ENCODE measurements at regions not wholly inside any gene's neighbourhood (a gene's known extent, or its start where the extent isn't known, plus 50 kb on each side); places are given as distances from the start of the nearest gene placed in this dataset.

DNA sequence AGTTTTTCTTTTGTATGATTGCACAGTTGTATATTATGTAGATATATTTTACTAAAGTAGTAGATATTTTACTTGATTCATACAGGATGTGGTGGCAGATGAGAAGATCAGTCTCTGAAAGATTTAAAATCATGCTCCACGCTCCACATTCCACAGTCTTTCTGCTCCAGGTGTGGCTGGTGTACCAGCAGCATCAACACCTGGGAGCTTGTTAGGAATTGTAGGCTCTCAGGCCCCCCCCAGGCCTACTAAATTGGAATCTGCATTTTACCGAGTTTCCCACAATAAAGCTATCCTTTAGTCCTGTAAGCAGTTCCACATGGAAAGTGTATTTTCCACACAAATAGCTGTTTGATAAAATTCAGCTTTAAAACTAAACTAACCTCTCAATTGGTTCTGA lies 537.4 kb downstream of the BCKDHB start:
- TF ChIP-seq, protein P1, sequence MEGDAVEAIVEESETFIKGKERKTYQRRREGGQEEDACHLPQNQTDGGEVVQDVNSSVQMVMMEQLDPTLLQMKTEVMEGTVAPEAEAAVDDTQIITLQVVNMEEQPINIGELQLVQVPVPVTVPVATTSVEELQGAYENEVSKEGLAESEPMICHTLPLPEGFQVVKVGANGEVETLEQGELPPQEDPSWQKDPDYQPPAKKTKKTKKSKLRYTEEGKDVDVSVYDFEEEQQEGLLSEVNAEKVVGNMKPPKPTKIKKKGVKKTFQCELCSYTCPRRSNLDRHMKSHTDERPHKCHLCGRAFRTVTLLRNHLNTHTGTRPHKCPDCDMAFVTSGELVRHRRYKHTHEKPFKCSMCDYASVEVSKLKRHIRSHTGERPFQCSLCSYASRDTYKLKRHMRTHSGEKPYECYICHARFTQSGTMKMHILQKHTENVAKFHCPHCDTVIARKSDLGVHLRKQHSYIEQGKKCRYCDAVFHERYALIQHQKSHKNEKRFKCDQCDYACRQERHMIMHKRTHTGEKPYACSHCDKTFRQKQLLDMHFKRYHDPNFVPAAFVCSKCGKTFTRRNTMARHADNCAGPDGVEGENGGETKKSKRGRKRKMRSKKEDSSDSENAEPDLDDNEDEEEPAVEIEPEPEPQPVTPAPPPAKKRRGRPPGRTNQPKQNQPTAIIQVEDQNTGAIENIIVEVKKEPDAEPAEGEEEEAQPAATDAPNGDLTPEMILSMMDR (IDR thresholded peaks at IDR 0.05; ENCODE audit: poor library complexity, severe bottlenecking): no peak
- TF ChIP-seq TAF1 (IDR thresholded peaks at IDR 0.05; ENCODE audit: low read depth) (no peak), POLR2AphosphoS5 (IDR thresholded peaks at IDR 0.05) (no peak), EZH2 (IDR thresholded peaks at IDR 0.05; ENCODE audit: borderline replicate concordance, insufficient read depth, low read length, poor library complexity, severe bottlenecking) (no peak), RAD21 (conservative IDR thresholded peaks at IDR 0.05) (no peak)
- TF ChIP-seq, protein P2, sequence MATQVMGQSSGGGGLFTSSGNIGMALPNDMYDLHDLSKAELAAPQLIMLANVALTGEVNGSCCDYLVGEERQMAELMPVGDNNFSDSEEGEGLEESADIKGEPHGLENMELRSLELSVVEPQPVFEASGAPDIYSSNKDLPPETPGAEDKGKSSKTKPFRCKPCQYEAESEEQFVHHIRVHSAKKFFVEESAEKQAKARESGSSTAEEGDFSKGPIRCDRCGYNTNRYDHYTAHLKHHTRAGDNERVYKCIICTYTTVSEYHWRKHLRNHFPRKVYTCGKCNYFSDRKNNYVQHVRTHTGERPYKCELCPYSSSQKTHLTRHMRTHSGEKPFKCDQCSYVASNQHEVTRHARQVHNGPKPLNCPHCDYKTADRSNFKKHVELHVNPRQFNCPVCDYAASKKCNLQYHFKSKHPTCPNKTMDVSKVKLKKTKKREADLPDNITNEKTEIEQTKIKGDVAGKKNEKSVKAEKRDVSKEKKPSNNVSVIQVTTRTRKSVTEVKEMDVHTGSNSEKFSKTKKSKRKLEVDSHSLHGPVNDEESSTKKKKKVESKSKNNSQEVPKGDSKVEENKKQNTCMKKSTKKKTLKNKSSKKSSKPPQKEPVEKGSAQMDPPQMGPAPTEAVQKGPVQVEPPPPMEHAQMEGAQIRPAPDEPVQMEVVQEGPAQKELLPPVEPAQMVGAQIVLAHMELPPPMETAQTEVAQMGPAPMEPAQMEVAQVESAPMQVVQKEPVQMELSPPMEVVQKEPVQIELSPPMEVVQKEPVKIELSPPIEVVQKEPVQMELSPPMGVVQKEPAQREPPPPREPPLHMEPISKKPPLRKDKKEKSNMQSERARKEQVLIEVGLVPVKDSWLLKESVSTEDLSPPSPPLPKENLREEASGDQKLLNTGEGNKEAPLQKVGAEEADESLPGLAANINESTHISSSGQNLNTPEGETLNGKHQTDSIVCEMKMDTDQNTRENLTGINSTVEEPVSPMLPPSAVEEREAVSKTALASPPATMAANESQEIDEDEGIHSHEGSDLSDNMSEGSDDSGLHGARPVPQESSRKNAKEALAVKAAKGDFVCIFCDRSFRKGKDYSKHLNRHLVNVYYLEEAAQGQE (IDR thresholded peaks at IDR 0.05; ENCODE audit: borderline replicate concordance): no peak
